ENCODE measurements at regions not wholly inside any gene's neighbourhood (a gene's known extent, or its start where the extent isn't known, plus 50 kb on each side); places are given as distances from the start of the nearest gene placed in this dataset.

DNA sequence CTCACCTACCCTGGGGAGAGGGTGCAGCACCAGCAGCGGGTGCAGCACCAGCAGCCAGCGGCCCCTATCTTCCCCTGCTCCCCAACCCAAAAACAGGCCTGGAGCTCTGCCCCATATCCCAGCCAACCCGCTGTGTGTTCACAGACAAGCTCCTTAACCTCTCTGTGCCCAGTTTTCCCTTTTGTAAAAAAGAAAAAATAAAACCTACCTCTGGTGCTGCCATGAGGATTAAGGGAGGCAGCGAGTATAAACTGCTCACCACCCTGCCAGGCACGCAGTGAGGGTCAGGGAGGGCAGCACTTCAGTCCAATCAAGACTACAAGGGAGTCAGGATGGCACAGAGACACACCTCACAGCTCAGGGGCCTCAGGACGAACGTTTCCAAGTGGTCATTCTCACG lies 163.3 kb downstream of the NUP210 start:
- Mint-ChIP-seq H3K36me3 (ENCODE audit: low read depth) (no peaks in the 10 kb centered on the region), H3K4me1 (no peaks in the 10 kb centered on the region), H3K27ac (no peak overlapping the region), H3K4me3 (no peak overlapping the region), H3K9me3 (no peaks in the 10 kb centered on the region), H3K27me3 (peaks cover 2% of the 10 kb centered on the region)
- no peak for DNase-seq
- intact Hi-C loops (cut with micrococcal nuclease), result no loop called here

DNA sequence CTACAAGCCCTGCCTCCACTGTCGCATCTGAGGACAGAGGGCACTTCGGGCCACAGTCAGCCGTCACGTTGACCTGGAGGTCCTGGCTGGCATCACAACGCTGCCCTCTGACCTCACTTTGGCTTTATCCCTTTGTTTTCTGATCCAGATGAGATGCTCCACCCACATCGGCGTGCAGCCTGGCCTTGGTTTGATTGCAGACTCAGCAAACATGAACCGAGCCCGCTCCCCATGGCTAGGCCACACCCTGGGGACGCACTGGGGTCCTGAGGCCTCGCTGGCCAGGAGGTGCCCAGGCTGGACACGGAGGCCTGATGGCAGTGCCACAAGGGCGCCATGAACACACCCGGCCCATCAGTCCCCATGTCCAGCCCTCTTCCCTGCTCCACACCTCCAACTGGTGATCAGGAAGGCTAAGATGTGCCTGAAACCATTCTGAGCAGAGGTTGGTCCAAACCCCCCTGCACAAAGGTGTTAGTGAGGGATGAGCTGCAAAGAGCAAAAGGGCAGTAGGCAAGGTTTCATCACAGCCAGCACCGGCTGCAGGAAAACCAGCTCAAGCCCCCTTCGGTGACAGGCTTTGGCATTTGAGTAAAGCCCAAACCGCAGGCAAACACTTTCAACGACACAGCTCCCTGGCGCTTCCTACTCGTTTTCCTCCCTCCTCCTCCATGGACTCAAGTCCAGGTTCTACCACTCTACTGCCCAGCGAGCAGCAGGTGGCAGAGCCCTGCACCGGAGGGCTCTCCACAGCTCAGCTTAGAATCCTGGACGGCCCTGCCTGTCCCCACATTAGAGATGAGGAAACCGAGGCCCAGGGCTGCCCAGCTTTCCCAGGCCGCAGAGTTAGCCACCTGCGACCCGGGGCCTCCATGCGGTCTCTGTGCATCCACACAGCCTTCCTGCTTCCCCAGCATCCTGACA lies 165.8 kb downstream of the NUP210 start:
- no peak overlapping the region for H3K4me3 Mint-ChIP-seq
- no peak overlapping the region for H3K27ac Mint-ChIP-seq
- H3K4me1 Mint-ChIP-seq, result no peaks in the 10 kb centered on the region
- peaks cover 2% of the 10 kb centered on the region for H3K27me3 Mint-ChIP-seq
- DNase-seq, result no peak
- H3K36me3 Mint-ChIP-seq (ENCODE audit: low read depth), result no peaks in the 10 kb centered on the region
- H3K9me3 Mint-ChIP-seq, result no peaks in the 10 kb centered on the region
- intact Hi-C loops (cut with micrococcal nuclease), result no loop called here

DNA sequence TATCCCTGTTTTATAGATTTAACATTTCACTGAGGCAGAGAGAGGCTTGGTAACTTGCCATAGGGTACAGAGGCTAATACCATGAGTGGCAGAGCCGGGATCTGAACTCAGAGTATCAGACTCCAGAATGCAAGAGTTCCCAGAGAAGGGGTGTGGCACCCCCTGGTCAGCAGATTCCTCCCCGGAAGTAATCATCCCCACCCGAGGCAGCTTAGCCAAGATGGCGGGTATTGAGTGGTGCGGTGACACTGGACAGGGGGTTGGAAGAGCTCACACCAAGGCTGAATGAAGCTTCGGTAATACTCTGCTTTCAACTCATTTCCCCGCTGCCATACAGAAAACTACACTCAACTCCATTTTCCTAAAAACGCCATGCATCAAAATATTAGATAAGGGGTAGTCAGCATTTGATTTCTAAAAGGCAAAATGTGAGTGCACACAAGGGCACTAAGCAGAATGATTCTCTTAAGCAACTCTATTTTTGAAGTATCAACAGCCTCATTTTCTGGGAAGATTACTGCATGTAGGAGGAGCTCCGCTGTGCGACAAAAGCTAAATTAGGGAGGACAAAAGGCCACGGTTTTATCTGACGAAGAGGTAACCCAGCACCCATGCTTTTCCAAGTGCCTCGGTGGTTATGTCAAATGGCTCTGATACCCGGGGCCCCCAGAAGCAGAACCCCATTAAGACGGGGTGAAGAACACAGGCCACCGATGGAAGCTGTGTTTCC lies 166.7 kb downstream of the NUP210 start:
- Mint-ChIP-seq H3K4me1 (no peaks in the 10 kb centered on the region), H3K4me3 (no peak overlapping the region), H3K27ac (no peak overlapping the region), H3K9me3 (no peaks in the 10 kb centered on the region), H3K36me3 (ENCODE audit: low read depth) (no peaks in the 10 kb centered on the region), H3K27me3 (peaks cover 2% of the 10 kb centered on the region)
- no peak for DNase-seq
- intact Hi-C loops (cut with micrococcal nuclease), result no loop called here

DNA sequence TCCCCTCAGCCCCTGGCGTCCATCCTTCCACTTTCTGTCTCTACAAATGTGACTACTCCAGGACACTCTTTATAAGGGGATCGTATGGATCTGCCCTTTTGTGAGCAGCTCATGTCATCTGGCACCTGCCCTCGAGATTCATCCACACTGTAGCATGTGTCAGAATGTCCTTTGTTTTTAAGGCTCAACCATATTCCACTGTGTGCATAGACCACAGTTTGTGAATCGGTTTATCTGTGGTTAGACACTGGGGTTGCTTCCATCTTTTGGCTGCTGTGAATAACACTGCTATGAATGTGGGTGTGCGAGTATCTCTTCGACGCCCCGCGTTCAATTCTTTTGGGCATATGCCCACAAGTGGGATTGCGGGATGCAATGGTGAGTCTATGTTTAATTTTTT lies 167.9 kb downstream of the NUP210 start:
- intact Hi-C loops (cut with micrococcal nuclease), result no loop called here
- no peaks in the 10 kb centered on the region for H3K36me3 Mint-ChIP-seq (ENCODE audit: low read depth)
- H3K9me3 Mint-ChIP-seq, result no peaks in the 10 kb centered on the region
- no peak for DNase-seq
- H3K27me3 Mint-ChIP-seq, result peaks cover 2% of the 10 kb centered on the region
- H3K27ac Mint-ChIP-seq, result no peak overlapping the region
- H3K4me3 Mint-ChIP-seq, result no peak overlapping the region
- no peaks in the 10 kb centered on the region for H3K4me1 Mint-ChIP-seq

DNA sequence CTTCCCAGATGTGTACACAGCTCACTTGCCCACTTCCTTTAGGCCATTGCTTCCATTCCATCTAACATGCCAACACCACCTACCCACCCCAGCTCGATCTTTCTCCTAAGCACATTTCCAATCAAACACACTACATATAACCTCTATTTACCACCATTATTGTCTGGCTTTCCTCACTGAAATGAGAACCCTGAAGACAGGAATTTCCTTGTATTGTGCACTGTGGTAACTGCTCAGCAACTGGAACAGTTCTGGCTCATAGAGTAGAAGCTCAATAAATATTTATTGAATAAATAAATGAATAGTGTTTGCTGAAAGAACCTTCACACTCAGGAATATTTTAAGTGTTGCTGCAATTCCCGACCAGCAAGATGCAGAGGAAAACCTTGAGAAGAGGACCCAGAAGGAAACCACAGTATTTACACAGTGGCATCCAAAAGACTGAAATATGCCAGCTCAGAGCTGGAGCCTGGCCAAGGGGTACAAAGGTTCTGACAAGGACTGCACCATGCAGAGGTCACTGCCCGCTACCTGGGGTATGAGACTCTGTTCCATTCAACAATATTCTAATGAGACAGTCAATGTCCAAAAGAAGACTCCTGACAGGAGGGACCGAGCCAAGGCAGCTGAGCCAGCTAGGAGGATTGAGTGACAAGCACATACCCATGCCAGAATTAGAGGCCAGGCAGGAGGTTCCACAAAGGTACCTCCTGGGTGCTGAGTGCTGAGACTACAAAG lies 168.8 kb downstream of the NUP210 start:
- Mint-ChIP-seq H3K4me1 (no peaks in the 10 kb centered on the region), H3K27me3 (peaks cover 2% of the 10 kb centered on the region), H3K27ac (no peak overlapping the region), H3K36me3 (ENCODE audit: low read depth) (no peaks in the 10 kb centered on the region), H3K9me3 (no peaks in the 10 kb centered on the region), H3K4me3 (no peak overlapping the region)
- DNase-seq, result no peak
- intact Hi-C loops (cut with micrococcal nuclease), result no loop called here

DNA sequence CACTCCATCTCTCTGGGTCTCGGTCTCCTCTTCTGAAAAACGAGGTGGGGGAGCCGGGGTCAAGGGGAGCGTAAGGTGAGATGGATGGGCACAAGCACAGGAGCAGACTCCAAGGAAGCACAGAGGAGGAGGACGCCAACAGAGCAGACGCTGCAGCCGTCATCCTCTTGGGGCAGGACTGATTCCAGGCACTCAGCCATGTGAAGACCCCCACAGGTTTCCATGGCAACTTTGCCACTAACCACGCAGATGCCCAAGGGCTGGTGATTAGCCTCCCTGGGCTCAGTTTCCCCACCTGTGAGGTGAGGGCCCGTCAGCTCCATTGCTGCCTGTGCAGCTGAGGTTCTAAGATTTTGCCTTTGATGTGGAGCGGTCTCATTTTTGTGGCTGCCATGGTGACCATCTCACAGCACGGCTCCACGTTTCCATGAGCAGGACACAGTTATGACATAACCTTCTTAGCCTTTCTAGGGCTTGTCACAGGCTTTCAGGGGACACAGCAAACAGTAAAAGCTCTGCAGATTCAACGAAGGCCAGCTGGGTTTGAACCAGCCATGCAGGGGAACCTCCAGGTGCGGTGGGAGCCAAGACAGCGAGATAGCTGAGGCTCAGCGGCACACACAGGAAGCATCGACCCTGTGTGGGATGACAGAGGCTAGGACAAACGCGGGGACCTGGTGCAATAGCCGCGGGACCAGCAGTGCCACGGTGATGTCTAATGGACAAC lies 170.3 kb downstream of the NUP210 start:
- intact Hi-C loops (cut with micrococcal nuclease), result no loop called here
- Mint-ChIP-seq H3K27me3 (peaks cover 2% of the 10 kb centered on the region), H3K36me3 (ENCODE audit: low read depth) (no peaks in the 10 kb centered on the region)

DNA sequence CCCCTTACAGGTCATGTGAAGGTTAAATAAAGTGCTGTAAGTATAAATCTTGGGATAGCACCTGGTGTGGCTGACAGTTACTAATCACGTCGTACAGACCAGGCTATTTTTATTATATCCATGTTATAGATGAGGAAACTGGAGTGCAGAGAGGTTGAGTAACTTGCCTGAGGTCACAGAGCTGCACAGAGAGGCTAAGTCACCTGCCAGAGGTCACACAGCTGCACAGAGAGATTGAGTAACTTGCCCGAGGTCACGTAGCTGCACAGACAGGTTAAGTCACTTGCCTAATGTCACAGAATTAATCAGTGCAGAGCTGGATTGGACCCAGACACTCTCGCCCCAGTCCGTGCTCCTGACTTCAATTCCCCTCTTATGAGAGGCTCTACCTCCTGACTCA lies 171.5 kb downstream of the NUP210 start:
- H3K9me3 Mint-ChIP-seq, result no peaks in the 10 kb centered on the region
- intact Hi-C loops (cut with micrococcal nuclease), result no loop called here
- no peak overlapping the region for H3K27ac Mint-ChIP-seq
- H3K27me3 Mint-ChIP-seq, result peaks cover 2% of the 10 kb centered on the region
- no peaks in the 10 kb centered on the region for H3K36me3 Mint-ChIP-seq (ENCODE audit: low read depth)
- H3K4me1 Mint-ChIP-seq, result no peaks in the 10 kb centered on the region
- no peak for DNase-seq
- H3K4me3 Mint-ChIP-seq, result no peak overlapping the region

More for the DNA sequence above, 170.3 kb downstream of the NUP210 start:
- Mint-ChIP-seq H3K4me3 (no peak overlapping the region), H3K27ac (no peak overlapping the region), H3K9me3 (no peaks in the 10 kb centered on the region), H3K4me1 (no peaks in the 10 kb centered on the region)
- DNase-seq, result no peak

DNA sequence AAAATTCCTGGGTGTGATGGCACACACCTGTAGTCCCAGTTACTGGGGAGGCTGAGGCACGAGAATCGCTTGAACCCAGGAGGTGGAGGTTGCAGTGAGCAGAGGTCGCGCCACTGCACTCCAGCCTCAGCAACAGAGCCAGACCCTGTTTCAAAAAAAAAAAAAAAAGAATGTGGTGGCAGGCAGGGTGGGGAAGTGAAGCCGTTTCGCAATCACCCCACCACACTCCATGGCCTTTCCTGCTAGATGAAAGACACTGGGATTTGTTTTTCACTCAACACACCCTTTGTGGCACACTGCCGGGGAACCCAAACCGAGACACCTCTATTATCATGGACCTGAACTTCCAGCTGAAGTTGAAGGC lies 172.4 kb upstream of the IQSEC1 start:
- no peak overlapping the region for H3K27ac Mint-ChIP-seq
- H3K4me3 Mint-ChIP-seq, result no peak overlapping the region

DNA sequence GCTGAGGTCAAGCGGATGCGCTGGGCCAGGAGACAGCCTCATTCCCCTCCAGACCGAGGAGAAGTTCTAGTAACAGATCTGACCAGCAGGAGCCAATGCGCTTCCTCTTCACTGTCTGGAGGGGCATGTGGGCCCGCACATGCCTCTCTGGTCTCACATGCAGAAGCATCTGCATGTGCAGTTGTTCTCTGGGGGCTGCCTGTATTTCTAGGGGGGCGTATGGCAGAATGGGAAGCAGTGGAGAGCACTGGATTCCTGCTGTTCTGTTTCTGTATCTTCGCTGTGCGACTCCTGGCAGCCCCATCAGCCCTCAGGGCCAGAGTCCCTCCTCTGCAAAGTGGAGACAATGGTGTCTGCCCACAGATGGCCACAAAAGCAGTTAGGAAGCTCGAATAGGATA lies 170.4 kb upstream of the IQSEC1 start:
- Mint-ChIP-seq H3K9me3 (no peaks in the 10 kb centered on the region), H3K36me3 (ENCODE audit: low read depth) (no peaks in the 10 kb centered on the region), H3K27ac (no peak overlapping the region), H3K27me3 (peaks cover 2% of the 10 kb centered on the region), H3K4me1 (no peaks in the 10 kb centered on the region), H3K4me3 (no peak overlapping the region)
- intact Hi-C loops (cut with micrococcal nuclease), result no loop called here
- DNase-seq, result no peak

More for the DNA sequence above, 172.4 kb upstream of the IQSEC1 start:
- no peaks in the 10 kb centered on the region for H3K27me3 Mint-ChIP-seq
- H3K36me3 Mint-ChIP-seq (ENCODE audit: low read depth), result no peaks in the 10 kb centered on the region
- intact Hi-C loops (cut with micrococcal nuclease), result no loop called here
- no peaks in the 10 kb centered on the region for H3K9me3 Mint-ChIP-seq
- no peaks in the 10 kb centered on the region for H3K4me1 Mint-ChIP-seq
- DNase-seq, result no peak

DNA sequence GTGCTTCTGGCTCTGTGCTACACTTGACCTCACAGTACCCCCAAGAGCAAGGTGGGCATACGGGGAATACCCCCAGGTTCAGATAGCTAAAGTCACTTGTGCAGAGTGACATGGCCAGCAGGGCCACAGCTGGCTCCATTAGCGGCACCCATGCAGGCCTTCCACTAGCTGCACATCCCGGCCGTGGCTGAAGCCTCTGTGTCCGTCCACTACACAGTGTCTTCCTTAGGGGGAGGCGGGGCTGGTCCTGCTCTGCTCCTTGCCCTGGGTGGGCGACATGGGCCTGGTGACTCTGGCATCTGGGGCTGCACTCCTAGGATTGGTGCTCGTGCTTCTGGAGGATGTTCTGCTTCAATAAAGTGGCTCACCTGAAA lies 169.1 kb upstream of the IQSEC1 start:
- intact Hi-C loops (cut with micrococcal nuclease), result no loop called here
- H3K4me3 Mint-ChIP-seq, result no peak overlapping the region
- H3K4me1 Mint-ChIP-seq, result no peaks in the 10 kb centered on the region
- H3K36me3 Mint-ChIP-seq (ENCODE audit: low read depth), result no peaks in the 10 kb centered on the region
- no peak overlapping the region for H3K27ac Mint-ChIP-seq
- H3K27me3 Mint-ChIP-seq, result peaks cover 2% of the 10 kb centered on the region
- DNase-seq, result no peak
- H3K9me3 Mint-ChIP-seq, result no peaks in the 10 kb centered on the region

DNA sequence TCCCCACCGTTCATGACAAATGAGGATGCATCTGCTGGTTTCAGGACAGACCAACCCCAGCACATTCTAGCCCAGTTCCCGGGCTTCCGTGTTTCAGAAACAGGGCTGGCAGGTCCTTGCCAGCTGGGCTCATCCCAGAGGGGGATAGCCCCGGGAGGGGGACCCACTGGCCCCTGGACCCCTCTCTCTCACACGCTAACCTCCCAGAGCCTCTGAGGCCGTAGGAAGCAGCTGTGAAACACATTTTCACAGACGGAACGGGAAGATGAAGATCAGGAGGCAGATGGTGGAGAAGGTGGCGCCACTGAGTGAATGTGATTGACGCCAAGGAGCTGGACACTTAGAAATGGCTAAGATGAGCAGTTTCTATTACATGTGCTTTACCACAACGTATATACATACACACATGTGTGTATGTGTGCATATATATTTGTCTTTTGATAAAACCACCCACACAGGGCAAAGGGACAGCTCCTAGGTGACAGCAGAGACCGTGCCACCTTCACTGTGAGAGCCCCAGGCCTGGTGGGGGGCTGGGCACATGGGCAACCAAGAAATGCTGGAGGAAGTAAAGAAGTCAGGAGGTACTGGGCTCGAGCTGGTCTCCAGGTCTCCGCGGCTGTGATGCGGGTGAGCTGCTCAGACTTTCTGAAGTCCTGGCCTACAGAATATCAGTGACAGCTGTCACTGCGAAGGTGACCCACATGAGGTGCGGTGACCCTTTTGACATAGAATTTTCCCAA lies 168.6 kb upstream of the IQSEC1 start:
- no peak overlapping the region for H3K27ac Mint-ChIP-seq
- intact Hi-C loops (cut with micrococcal nuclease), result no loop called here
- H3K4me3 Mint-ChIP-seq, result no peak overlapping the region
- H3K4me1 Mint-ChIP-seq, result no peaks in the 10 kb centered on the region
- DNase-seq, result no peak
- H3K36me3 Mint-ChIP-seq (ENCODE audit: low read depth), result no peaks in the 10 kb centered on the region
- no peaks in the 10 kb centered on the region for H3K9me3 Mint-ChIP-seq
- peaks cover 2% of the 10 kb centered on the region for H3K27me3 Mint-ChIP-seq

DNA sequence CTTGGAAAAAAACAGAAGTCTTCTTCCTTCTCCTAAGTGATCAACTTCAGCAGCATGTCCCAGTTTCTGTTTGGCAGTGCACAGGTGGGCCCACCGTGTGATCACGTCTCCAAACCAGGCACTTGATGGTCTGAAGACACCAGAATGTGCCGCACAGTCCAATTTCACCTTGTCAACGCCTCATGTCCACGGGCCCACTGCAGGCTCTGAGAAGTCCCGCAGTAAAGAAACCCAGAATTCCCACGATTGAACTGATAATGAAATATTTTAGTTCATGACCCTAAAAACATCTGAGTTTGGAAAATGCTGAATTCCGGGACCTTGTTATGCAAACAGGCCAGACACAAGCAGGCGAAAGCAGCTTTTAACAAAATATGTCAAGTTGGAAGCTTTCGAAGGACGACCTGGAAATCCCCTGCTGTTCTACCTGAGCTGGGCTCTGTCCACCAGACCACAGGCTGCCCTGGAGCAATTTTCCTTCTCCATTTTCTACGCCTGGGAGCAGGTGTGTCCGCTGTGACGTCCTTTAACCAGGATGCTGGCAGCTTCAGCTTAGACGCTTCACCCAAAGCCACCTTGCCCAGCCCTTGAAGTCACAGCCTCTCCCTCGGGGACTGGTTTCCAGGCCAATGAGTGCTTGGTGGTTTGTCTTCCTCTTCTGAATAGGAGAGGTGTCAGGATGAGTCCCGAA lies 167.8 kb upstream of the IQSEC1 start:
- Mint-ChIP-seq H3K9me3 (no peaks in the 10 kb centered on the region), H3K27me3 (peaks cover 2% of the 10 kb centered on the region), H3K36me3 (ENCODE audit: low read depth) (no peaks in the 10 kb centered on the region), H3K27ac (no peak overlapping the region), H3K4me1 (no peaks in the 10 kb centered on the region), H3K4me3 (no peak overlapping the region)
- intact Hi-C loops (cut with micrococcal nuclease), result no loop called here
- DNase-seq, result no peak

DNA sequence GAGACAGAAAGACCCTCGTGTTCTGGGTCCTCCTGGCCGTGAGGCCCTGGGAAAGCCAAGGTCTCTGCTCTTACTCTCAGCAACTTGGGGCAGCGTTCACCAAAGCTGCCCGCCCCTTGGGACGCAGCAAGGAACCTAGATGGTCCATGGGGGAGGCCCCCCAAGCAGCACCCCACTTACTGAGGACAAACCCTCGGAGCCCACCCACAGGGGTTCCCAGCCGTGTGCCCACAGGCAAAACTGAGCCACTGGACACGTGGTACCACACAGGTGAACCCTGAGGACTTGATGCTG lies 166.2 kb upstream of the IQSEC1 start:
- no peak overlapping the region for H3K4me3 Mint-ChIP-seq
- intact Hi-C loops (cut with micrococcal nuclease), result no loop called here

More for the DNA sequence above, 166.2 kb upstream of the IQSEC1 start:
- no peak overlapping the region for H3K27ac Mint-ChIP-seq
- peaks cover 4% of the 10 kb centered on the region for H3K27me3 Mint-ChIP-seq
- H3K4me1 Mint-ChIP-seq, result peaks cover 13% of the 10 kb centered on the region
- DNase-seq, result no peak
- no peaks in the 10 kb centered on the region for H3K36me3 Mint-ChIP-seq (ENCODE audit: low read depth)
- H3K9me3 Mint-ChIP-seq, result no peaks in the 10 kb centered on the region
